Activated naive CD4-positive, alpha-beta T cell (primary cell): ENCODE measurements at regions not wholly inside any gene's neighbourhood (a gene's known extent, or its start where the extent isn't known, plus 50 kb on each side); places are given as distances from the start of the nearest gene placed in this dataset.

Experiments
- DNase-seq, 4 experiments: peaks; one replicate each; lab custom pipeline; 2025; lab: John Stamatoyannopoulos, UW

- no peak for DNase-seq
Measured at GRCh38 chr10:111745982-111746381, 437.6 kb downstream of the GPAM start.

- DNase-seq, result no peak
Measured at GRCh38 chr10:111747751-111748150, 435.8 kb downstream of the GPAM start.

GRCh38 chr10:111748184-111748583, 435.4 kb downstream of the GPAM start:
- no peak for DNase-seq

GRCh38 chr10:111750165-111750849, 433.3 kb downstream of the GPAM start:
- DNase-seq, result no peak

- DNase-seq, result no peak
Measured at GRCh38 chr10:111756217-111757061, 427.1 kb downstream of the GPAM start.

- no peak for DNase-seq
Measured at GRCh38 chr10:111758593-111758992, 425.0 kb downstream of the GPAM start.

- no peak for DNase-seq
Measured at GRCh38 chr10:111762114-111762513, 421.5 kb downstream of the GPAM start.

GRCh38 chr10:111765216-111765615, 418.3 kb downstream of the GPAM start:
- no peak for DNase-seq

GRCh38 chr10:111766464-111766863, 417.1 kb downstream of the GPAM start:
- DNase-seq, result no peak

GRCh38 chr10:111767661-111768060, 415.9 kb downstream of the GPAM start:
- DNase-seq, result no peak

- DNase-seq, result no peak
Measured at GRCh38 chr10:111773950-111774349, 409.6 kb downstream of the GPAM start.

GRCh38 chr10:111774486-111774885, 409.1 kb downstream of the GPAM start:
- DNase-seq, result no peak

- no peak for DNase-seq
Measured at GRCh38 chr10:111784436-111784835, 399.1 kb downstream of the GPAM start.

GRCh38 chr10:111784946-111785465, 398.6 kb downstream of the GPAM start:
- no peak for DNase-seq

- no peak for DNase-seq
Measured at GRCh38 chr10:111785921-111786320, 397.6 kb downstream of the GPAM start.

- no peak for DNase-seq
Measured at GRCh38 chr10:111789821-111790220, 393.7 kb downstream of the GPAM start.

- DNase-seq, result no peak
Measured at GRCh38 chr10:111801841-111802240, 381.7 kb downstream of the GPAM start.

- no peak for DNase-seq
Measured at GRCh38 chr10:111804781-111805180, 378.8 kb downstream of the GPAM start.

- no peak for DNase-seq
Measured at GRCh38 chr10:111811517-111811916, 372.0 kb downstream of the GPAM start.

GRCh38 chr10:111820471-111820870, 363.1 kb downstream of the GPAM start:
- no peak for DNase-seq

- no peak for DNase-seq
Measured at GRCh38 chr10:111821871-111822270, 361.7 kb downstream of the GPAM start.

GRCh38 chr10:111822661-111823060, 360.9 kb downstream of the GPAM start:
- DNase-seq, result no peak

GRCh38 chr10:111824128-111824527, 359.4 kb downstream of the GPAM start:
- DNase-seq, result no peak
